GM19397 (cell line): ENCODE measurements at regions not wholly inside any gene's neighbourhood (a gene's known extent, or its start where the extent isn't known, plus 50 kb on each side); places are given as distances from the start of the nearest gene placed in this dataset.

Source experiments
- ATAC-seq: cut with Tn5 transposase; IDR thresholded peaks from one replicate; pipeline ENCODE4 v1.9.1; 2021; ENCODE audit warnings: mild to moderate bottlenecking, moderate library complexity; ENCODE audit not compliant: unreplicated experiment

DNA sequence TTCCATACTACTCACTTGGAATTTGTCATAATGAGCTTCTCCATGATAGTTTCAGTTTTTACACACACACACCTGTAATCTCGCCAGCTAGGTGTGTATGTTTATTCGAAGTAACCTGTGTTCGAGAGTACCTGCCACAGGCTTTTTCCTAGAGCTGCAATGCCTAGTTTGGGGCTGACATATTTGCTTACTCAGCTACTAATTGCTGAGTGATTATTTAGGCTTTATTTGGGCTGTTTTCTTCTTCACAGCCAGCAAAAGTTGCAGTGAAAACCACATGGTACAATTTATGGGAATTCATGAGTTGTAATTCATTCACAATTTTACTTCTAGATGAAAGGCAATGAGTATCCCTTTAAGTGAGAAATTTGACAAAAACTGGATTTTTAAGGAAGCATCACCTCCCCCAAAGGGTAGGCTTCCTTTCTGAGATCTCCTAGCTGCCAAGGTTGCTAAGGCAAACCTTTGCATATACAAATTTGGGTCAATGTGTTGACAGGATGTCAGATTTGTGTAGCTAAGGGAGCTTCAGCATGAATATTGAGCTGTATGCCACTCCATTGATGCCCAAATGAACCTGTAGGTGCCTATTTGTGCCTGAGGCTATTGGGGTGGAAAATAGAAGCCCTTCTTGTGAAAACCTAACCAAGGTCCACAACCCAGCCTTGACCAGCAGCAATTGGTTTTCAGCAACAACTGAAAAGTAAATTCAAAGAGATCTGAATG, 108.7 kb upstream of the OTX2 start:
- no peak for ATAC-seq

GRCh38 chr14:56905282-56905681, 95.0 kb upstream of the OTX2 start:
- ATAC-seq: no peak

- no peak for ATAC-seq
These were observed 93.2 kb upstream of the OTX2 start for GRCh38 chr14:56903304-56903969.

DNA sequence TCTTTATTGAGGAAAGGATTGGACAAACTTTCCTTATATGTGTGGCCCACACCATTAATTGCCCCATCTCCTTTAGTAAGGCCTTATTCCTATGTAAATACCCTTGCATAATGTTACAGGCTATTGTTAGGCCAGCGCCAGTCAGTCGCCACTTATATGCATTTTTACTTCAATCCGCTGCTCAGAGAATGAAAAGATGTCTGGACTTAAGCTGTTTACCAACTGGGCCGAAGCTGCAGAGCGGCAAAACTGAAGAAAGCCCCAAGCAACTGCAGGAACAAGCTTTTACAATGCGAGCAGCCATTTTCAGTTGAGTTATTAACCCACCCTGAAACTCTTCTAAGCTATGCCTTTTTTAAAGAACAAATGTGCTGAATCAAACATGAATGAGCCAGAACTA, 92.1 kb upstream of the OTX2 start:
- ATAC-seq: no peak

- no peak for ATAC-seq
These were observed 90.4 kb upstream of the OTX2 start for GRCh38 chr14:56900726-56901125.

- no peak for ATAC-seq
These were observed 89.5 kb upstream of the OTX2 start for GRCh38 chr14:56899829-56900228.

GRCh38 chr14:56896922-56897321, 86.6 kb upstream of the OTX2 start:
- no peak for ATAC-seq

DNA sequence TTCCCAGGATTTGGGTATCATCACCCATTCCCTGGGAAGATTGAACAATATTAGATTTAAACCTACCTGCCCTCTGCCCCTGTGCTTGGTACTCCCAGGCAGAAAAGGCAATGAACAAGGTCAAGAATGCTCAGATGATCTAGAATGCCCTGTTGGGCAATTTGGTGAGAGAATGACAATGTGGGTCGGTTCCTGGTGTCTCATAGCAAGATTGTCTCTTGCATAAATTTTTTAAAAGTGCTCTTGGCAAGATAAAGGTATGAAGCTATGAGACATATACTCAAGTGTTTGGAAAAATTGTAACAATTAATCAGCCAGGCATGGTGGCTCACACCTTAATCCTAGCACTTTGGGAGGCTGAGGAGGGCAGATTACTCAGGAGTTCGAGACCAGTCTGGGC, 86.0 kb upstream of the OTX2 start:
- no peak for ATAC-seq

DNA sequence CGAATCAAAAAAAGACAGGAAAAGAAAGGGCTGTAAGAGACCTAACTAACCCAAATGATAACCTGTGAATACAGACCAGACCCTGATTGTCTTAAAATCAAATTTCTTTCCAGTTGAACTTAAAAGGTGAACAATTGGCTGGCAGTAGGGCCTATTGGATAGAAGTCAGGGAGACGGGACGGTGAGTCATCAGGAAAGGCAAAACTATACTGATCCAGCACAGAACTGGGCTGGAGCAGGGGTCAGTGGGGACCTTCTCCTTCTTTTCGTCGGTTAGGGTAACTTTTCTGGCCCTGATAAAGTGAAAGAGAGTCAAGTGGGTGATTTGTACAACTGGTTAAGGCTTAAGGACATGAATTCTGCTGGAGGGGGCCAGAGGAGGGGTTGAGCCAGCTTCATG, 84.9 kb upstream of the OTX2 start:
- no peak for ATAC-seq

DNA sequence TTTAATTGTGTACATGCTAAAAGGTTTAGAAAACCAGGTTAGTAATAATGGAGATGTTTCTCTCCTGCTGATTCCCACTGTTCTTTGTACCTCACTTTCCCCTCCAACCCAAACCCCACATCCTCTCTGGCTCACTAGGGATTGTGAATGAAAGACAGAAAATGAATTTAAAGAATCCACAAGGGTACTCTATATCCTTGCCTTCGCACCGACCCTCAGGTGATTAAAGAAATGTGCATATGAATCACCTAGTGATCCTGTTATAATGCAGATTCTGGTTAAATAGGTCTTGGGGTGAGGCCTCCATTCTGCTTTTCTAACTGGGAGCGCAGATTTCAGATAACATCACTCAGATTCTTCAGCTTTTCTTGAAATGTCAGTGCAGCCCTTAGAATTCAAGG, 84.3 kb upstream of the OTX2 start:
- no peak for ATAC-seq

DNA sequence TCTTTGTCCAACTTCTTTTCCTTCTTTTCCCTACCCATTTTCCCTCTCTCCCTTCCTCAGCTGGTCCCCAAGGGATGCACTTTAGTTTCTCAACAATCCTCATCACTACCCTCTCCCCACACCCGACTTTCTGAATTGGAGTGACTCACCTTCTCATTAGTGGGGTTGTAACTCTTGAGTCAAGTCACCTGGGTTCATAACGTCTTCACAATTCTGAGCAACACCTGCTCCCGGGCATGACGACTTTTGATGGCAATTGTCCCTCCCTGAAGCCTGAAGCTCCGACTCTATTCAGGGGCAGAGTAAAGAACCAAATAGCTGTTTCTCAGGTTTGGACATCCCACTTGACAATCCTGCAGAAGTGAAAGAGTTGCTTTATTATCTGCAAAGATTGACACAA, 82.7 kb upstream of the OTX2 start:
- no peak for ATAC-seq

- no peak for ATAC-seq
These were observed 80.9 kb upstream of the OTX2 start for GRCh38 chr14:56891226-56891625.

DNA sequence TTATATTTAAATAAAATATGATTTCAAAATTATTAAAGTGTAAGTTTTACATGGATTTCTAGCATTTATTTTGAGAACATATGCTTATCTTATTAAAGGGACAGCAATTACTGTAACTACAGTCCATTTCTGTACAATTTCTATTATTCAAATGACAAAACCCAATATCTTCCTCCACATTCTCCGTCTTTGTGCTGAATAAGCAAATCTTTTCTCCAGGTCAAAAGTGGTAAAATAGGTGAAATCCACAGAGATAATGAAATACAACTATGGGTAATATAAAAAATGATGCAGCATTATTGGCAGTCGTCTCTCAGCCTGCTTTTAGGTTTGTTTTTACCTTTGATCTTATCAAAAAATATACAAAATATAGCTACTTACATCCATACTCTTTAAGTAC, 79.4 kb upstream of the OTX2 start:
- no peak for ATAC-seq

- no peak for ATAC-seq
These were observed 78.0 kb upstream of the OTX2 start for GRCh38 chr14:56888274-56888673.

GRCh38 chr14:56887216-56887615, 76.9 kb upstream of the OTX2 start:
- no peak for ATAC-seq

GRCh38 chr14:56886471-56887062, 76.3 kb upstream of the OTX2 start:
- no peak for ATAC-seq

- ATAC-seq: no peak
These were observed 75.5 kb upstream of the OTX2 start for GRCh38 chr14:56885825-56886224.

- no peak for ATAC-seq
These were observed 74.3 kb upstream of the OTX2 start for GRCh38 chr14:56884617-56885016.

DNA sequence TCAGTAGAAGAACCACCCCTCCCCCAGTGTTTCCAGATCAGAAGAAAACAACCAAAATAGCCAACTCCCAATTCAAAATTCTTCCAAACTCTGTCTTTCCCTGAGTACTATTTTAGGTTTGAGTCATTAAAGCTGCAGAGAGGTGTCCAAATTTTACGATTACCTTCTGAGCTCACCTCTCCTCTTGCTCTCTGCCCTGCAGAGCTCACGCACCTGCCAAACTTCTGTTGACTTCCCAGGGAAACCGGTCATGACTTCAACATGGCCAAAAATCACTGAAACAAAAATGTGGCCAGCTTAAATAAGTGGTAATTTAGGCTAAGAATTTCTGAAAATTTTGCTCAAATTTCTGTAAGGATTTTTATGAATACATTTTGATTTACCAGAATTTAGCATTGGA, 70.9 kb upstream of the OTX2 start:
- ATAC-seq: no peak

GRCh38 chr14:56878766-56879165, 68.5 kb upstream of the OTX2 start:
- no peak for ATAC-seq

DNA sequence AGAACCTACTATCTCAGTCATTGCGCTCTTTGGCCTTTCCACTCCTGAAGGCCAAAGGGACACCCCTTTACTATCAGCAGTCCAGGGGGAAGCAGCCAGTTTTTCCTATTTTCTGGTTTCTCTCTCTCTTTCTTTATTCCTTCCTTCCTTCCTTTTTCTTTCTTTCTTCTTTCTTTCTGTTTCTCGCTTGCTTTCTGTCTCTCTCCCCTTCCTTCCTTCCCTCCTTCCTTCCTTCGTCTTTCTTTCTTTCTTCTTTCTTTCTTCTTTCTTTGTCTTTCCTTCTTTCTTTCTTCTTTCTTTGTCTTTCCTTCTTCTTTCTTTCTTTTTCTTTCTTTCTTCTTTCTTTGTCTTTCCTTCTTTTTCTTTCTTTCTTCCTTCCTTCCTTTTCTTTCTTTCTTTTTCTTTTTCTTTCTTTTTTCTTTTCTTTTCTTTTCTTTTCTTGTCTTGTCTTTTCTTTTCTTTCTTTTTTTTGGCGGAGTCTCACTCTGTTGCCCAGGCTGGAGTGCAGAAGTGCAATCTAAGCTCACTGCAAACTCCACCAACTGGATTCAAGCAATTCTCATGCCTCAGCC, 64.9 kb upstream of the OTX2 start:
- ATAC-seq: no peak

DNA sequence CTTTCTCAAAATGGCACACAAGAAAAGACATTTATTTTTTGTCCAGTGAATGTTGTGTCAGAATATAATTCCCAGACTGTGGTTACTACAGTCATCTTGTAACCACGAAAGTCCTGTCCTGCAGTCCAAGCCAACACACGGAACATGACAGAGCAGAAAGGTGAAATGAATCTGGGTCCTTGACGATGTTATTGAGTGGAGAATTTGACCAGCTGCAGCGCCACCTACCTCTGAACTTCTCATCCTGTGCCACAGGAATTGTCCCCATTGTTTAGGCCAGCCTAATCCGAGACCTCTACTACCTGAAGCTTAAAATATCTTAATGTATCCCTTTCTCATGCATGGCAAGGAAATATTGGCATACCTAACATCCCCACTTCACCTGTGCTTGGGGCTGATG, 64.1 kb upstream of the OTX2 start:
- ATAC-seq: no peak
